ENCODE measurements at regions not wholly inside any gene's neighbourhood (a gene's known extent, or its start where the extent isn't known, plus 50 kb on each side); places are given as distances from the start of the nearest gene placed in this dataset.

GRCh38 chr3:118476885-118477618 lies 557.6 kb downstream of the IGSF11 start:
- Histone ChIP-seq H3K4me1 (ENCODE audit: insufficient read depth) (peaks cover 30% of the 10 kb centered on the region), H3K27me3 (ENCODE audit: insufficient read depth) (no peaks in the 10 kb centered on the region), H3F3A (replicated peaks; ENCODE audit: low read depth) (no peaks in the 10 kb centered on the region), H3K27ac (ENCODE audit: low read depth) (no peak overlapping the region), H3K36me3 (ENCODE audit: insufficient read depth) (no peaks in the 10 kb centered on the region), H3K79me2 (replicated peaks; ENCODE audit: insufficient read depth) (no peaks in the 10 kb centered on the region), H3K4me2 (no peak overlapping the region), H3K9me2 (ENCODE audit: insufficient read depth) (peaks cover 12% of the 10 kb centered on the region), H3K4me3 (no peak overlapping the region), H4K20me1 (replicated peaks; ENCODE audit: insufficient read depth) (no peaks in the 10 kb centered on the region), H2AFZ (no peak overlapping the region)
- Mint-ChIP-seq H3K36me3 (ENCODE audit: low read depth) (no peaks in the 10 kb centered on the region; the same call in 2 of the 3 replicates), H3K27me3 (ENCODE audit: insufficient read depth, low read depth, poor library complexity) (peaks cover 2% of the 10 kb centered on the region), H3K4me3 (no peak overlapping the region), H3K9me3 (no peaks in the 10 kb centered on the region), H3K27ac (no peak overlapping the region), H3K4me1 (peaks cover 30% of the 10 kb centered on the region)
- TF ChIP-seq JUNB (IDR thresholded peaks at IDR 0.05; ENCODE audit: unreplicated experiment) (no peak), ZNF462 (CRISPR knock-in tag; IDR thresholded peaks at IDR 0.05) (no peak), NANOG (IDR thresholded peaks at IDR 0.05; ENCODE audit: borderline replicate concordance) (no peak), POLR2AphosphoS5 (IDR thresholded peaks at IDR 0.05; ENCODE audit: low read depth) (no peak), EZH2phosphoT487 (IDR thresholded peaks at IDR 0.05; ENCODE audit: unreplicated experiment) (no peak), CTCF (conservative IDR thresholded peaks at IDR 0.05; ENCODE audit: low read depth in 2 of 2) (no peak), EZH2 (IDR thresholded peaks at IDR 0.05; ENCODE audit: low read depth, unreplicated experiment) (no peak), ZNF114 (CRISPR knock-in tag; IDR thresholded peaks at IDR 0.05) (no peak), STAT1 (IDR thresholded peaks at IDR 0.05; ENCODE audit: unreplicated experiment) (no peak), CREB1 (CRISPR knock-in tag; IDR thresholded peaks at IDR 0.05; ENCODE audit: low read depth) (no peak), REST (IDR thresholded peaks at IDR 0.05; ENCODE audit: unreplicated experiment) (no peak), ETS1 (IDR thresholded peaks at IDR 0.05) (no peak), ZNF331 (CRISPR knock-in tag; IDR thresholded peaks at IDR 0.05; ENCODE audit: low read depth) (no peak)
- DNase-seq (ENCODE audit: low spot score): no peak
- ATAC-seq: no peak

Measured in GM23338 (cell line).